Stimulated activated CD4-positive, alpha-beta T cell treated with anti-CD3 and anti-CD28 coated beads, Interleukin-15, amount 100 ng/mL, for 1 hour (primary cell): ENCODE measurements at regions not wholly inside any gene's neighbourhood (a gene's known extent, or its start where the extent isn't known, plus 50 kb on each side); places are given as distances from the start of the nearest gene placed in this dataset.

Experiments used
- DNase-seq, 2 donors: peaks; one replicate each; pipeline ENCODE4 v3.0.0-alpha.2; 2020; ENCODE audit warnings: low read depth in 1 of 2, low spot score in 1 of 2

DNA sequence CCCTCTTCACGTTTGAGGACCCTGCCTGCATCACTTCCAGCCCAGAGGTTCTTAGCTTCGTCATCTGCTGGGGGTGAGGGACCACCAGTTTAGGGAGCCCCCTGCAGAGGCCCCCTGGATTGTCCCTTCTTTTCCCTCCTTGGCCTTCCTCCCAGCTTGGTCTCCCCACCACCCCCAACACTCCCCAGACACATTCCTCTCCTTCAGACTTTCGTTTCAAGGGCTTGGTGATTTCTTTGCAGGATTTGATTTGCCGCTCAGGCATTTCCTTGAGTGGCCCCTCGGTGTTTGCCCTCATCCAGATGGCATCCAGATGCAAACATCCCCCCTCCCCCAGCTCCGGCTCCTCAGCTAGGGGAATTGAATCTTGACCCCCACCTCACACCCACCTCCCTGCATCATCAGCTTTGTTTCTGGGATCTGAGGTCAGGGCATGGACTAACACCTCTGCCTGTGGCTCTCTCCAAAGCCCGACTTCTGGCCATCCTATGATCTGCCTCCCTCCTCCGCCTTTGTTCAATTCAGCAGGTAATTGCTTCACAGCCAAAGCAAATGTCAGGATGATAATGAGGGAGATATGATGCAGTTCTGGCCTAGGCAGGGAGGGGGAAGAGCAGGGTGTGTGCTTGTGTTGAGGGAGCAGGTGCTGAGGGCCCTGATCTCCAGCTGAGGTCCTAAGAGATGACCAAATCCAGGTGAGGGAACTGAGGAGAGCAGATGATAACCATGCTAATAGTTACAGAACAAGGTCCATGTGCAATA lies 141.5 kb downstream of the VEGFA start:
- DNase-seq = no peak

- DNase-seq = no peak
Measured at GRCh38 chr6:43910638-43911353, 140.8 kb downstream of the VEGFA start.

DNA sequence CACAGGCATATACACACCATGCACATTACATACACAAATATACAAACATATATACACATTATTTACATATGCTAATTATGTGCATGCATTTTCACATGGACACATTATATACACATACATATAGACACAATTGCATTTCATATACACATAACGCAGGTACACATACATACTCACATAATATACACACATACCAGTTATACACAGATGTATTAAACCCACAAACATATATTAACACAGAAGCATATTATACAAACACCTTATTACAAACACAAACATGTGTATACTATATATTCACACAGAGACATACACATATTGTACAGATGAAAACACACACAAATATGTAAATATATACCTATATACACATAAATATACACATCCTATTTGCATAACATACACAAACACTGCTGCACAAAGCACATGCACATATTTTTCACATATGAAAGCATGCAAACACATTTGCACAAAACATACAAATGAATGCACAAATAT lies 140.2 kb downstream of the VEGFA start:
- no peak for DNase-seq

DNA sequence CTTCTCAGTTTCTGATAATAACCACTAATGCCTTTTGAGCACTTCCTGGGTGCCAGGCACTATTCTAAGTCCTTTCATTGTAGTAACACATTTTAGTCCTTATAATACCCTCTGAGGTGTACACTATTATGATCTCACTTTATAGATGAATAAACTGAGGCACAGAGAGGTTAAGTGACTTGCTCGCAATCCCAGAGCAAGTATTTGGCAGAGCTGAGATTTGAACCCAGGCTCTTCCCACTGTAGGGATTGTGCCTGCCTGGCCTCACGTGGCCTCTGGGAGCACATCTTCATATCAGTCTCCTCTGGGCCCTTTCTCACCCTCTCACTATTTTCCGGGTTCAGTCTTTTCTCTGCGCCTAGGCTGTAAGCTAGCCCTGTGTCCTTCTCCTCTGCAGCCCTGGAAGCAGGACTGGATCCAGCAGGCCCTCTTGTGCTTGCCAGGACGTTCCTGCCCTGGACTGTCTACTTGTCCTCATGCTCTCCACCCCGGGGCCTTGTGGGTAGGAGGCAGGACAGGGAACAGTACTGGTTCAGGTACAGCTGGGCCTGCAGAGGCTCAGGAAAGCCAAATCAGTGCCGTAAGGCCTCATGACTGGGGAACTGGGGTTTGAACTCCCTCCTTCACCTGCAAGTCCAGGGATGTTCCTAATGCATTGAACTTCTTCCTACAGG lies 139.6 kb downstream of the VEGFA start:
- DNase-seq = no peak

DNA sequence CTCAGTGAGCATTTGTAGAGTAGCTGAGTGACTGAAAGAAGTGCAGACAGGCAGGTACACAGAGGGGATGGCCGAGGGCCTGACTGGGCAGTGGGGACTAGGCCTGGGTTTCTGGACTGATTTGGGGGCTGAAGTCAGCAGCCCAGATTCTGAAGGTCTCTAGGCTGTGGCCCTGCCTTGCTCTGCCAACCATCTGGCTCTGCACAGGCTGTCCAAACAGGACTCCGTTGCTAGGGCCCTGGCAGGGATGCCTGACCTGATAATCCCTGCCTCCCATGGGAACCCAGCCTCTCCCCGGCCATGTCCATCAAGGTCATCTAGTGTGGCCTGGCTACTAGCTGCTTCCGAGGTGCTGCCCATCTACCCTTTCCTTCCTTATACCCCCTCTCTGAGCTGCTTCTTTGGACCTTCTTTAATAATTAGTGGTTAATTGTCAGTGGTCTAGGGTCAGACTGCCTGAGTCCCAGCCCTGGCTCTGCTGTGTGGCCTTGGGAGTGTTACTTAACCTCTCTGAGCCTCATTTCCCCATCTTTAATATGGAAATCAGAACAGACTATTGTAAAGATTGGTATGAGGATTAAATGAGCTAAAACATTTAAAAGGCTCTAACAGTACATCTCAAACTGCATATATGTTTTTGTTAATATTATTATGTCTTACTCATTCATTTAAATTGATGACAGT lies 137.9 kb downstream of the VEGFA start:
- no peak for DNase-seq

DNA sequence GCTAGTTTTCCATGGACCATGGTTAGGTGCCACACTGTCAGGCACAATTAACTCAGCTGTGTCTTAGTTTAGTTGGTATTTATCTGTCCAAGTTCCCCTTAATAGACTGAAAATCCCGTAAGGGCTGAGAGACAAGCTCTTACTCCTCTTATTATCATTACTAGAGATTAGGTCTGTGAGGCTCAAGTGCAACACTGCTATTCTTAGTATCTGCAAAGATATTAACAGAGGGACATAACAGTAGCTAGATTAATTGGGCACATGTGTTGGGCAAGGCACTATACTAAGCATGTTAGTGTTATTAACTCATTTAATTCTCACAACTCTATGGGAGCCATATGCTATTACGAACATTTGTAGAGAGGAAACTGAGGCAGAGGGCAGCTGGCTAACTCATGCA lies 137.3 kb downstream of the VEGFA start:
- DNase-seq = no peak

DNA sequence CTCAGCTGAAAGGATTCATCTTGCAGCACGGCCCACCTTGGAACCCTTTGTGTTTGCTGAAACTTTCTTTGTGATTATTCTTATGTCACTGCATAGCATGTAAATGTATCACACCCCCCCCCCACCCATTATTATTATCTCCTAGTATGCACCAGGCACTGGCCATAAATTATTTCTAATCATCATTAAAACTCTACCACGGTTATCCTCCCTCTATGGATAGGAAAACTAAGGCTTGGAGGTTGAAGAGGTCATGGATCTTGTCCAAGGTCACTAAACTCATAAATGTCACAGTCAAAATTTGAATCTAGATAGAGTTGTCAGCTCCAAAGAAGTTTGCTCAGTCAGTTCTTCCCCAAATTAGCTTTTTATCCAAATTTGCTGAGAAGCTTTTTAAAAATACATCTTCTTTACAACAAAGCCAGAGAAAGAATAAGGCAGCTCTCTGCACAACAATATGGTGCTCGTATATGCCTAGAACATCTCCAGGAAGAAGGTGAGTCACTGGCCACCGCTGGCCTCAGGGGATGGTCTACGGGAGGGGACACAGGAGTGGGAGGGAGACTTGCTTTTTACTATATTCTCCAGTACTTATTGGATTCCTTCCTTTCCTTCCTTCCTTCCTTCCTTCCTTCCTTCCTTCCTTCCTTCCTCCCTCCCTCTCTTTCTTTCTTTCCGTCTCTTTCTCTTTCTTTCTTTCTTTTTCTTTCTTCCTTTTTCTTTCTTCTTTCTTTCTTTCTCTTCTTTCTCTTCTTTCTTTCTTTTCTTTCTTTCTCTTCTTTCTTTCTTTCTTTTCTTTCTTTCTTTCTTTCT lies 134.5 kb downstream of the VEGFA start:
- DNase-seq = no peak

DNA sequence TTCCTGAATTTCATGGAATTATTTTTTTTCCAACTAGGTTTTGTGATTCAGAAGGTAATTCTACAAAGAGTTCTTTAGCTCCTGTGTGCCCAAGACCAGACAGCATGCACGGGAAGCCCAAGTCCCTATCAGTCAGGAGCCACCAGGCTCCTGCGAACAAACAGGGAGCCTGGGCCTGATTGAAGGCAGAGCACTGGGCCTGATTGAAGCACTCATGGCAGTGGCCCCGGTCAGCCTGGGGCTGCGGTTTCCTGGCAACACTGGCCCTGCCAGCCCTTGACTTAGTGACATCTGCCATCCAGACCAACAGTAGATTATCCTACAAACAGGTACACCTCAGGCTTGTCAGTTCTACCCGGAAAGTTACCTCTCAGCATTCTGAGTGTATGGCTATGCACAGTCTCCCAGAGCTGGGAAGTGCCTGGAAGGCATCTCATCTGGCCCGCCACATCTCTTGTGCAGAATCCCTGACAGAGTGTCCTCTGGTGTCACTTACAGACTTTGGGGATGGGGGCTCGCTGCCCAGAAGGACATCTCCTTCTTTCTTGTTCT lies 133.8 kb downstream of the VEGFA start:
- DNase-seq = no peak

DNA sequence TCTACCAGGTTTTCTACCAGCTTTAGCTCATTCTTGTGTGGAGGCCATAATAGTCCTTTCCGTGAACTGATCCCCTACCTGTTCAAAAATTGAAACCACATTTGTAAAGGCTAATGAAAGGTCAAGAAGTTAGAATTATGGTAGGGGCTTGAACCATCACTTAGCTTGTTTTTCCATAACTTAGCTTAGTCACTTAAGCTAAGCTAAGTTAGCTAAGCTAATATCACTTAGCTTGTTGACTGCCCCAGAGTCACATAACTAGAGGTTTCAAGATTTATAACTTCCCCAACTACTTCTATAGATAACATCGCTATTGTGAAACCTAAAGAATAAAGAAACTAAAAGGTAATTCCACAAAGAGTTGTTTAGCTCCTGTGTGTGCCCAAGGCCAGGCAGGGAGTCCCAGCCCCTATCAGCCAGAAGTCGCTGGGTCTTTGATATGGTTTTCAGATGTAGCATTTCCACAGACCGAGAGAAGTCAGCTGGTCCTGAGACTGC lies 131.8 kb downstream of the VEGFA start:
- no peak for DNase-seq

- DNase-seq = no peak
Measured at GRCh38 chr6:43900916-43901732, 131.1 kb downstream of the VEGFA start.

DNA sequence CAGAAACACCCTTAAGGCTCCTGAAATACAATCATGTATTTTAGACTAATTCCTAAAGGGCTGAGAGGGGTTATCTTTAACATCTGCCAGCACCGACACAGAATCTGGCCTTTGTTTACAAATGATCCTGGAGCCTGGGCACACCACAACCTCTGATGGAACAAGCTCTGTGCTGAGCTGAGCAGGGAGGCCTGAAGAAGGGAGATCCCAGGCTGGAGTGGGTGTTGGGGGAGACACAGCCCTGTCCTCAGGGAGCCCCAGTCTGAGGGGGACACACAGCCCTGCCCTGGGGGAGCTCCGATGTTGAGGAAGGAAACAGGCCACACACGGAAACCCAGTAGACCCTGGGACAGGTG lies 130.5 kb downstream of the VEGFA start:
- DNase-seq = no peak

- no peak for DNase-seq
Measured at GRCh38 chr6:43899830-43900229, 129.8 kb downstream of the VEGFA start.

- no peak for DNase-seq
Measured at GRCh38 chr6:43898358-43899131, 128.5 kb downstream of the VEGFA start.

DNA sequence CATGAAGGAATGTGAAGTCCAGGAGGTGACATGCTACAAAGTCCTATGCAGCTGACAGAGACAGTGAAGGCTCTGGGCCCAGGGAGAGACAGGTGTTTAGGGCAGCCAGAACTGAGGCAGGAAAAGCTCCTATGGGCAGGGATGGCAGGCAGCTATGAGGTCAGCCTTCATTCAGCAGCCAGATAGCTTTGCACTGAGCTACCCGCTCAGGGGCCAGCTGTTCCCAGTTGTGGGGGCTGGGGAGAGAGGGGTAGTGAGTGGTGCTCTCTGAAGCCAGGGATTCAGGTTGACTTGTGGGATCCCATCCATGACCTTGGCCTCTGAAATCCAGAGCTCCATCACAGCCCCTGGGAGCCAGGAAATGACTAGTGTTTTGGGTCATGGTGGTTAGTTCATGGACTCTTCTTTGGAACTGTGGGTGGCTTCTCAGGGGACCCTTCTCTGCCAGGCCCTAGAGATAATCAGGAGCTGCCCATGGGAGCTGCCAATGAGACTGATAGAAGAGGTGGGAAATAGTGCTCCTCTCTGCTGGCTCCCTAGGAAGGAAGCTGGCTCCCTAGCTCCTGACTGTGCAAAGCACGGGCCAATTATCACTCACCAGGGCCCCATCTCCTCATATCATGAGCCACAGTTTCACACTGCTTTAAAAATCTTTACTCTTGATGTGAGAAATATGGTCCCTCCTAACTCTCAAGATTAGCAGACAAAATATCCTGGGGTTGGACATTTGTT lies 127.7 kb downstream of the VEGFA start:
- DNase-seq = no peak

GRCh38 chr6:43896329-43897255 lies 126.6 kb downstream of the VEGFA start:
- no peak for DNase-seq

GRCh38 chr6:43895656-43896328 lies 125.8 kb downstream of the VEGFA start:
- no peak for DNase-seq
